Pancreas (tissue), 10 donors: ENCODE measurements at regions not wholly inside any gene's neighbourhood (a gene's known extent, or its start where the extent isn't known, plus 50 kb on each side); places are given as distances from the start of the nearest gene placed in this dataset.

Experiments
- ATAC-seq, 4 donors: fragments of 200-7000 bp; cut with Tn5 transposase; one replicate each; pipeline versions ENCODE4 v1.8.0 to v1.9.1; 2020; ENCODE audit warnings: mild to moderate bottlenecking in 4 of 4, moderate library complexity in 4 of 4
- DNase-seq, 6 donors: peaks; one replicate each; pipeline ENCODE4 v3.0.0-alpha.2; 2020
- FAIRE-seq: peaks from 2 replicates; lab custom pipeline; 2012; peaks lifted over from hg19 to GRCh38; lab: Jason Lieb, UNC
- H3K27ac ChIP-seq, 4 donors: fragments of 200-600 bp; sonication (generic); 1 replicate in 3 of 4; 2 replicates in 1 of 4; pipeline versions ENCODE4 v1.5.0 to v1.8.0; 2020
- H3K27me3 ChIP-seq, 4 donors: fragments of 200-600 bp; one replicate each; pipeline ENCODE4 v1.8.0; 2021
- H3K36me3 ChIP-seq, 3 donors: fragments of 200-600 bp; sonication (generic) in 1 of 3; one replicate each; pipeline versions ENCODE4 v1.5.0 to v1.8.0; 2020 to 2021
- H3K4me1 ChIP-seq, 3 donors: fragments of 200-600 bp; one replicate each; pipeline ENCODE4 v1.8.0; 2021
- H3K4me3 ChIP-seq, 4 donors: fragments of 200-600 bp; sonication (generic) in 2 of 4; one replicate each; pipeline versions ENCODE4 v1.5.0 to v1.8.0; 2020 to 2021
- H3K9me3 ChIP-seq, 4 donors: fragments of 200-600 bp; one replicate each; pipeline ENCODE4 v1.8.0; 2021
- CTCF ChIP-seq, 4 donors: fragments of 200-600 bp; sonication (generic) in 3 of 4; IDR thresholded peaks; one replicate each; pipeline versions ENCODE4 v1.5.0 to v1.8.0; 2021; ENCODE audit warnings: antibody characterized with exemption in 4 of 4
- WGBS, 2 donors: extraction: QIAGEN DNeasy Blood & Tissue Kit; methylation state at CpG; one replicate each; pipeline ENCODE4 v1.1.7; 2013; 5-methylcytosine and 5-hydroxymethylcytosine counted together
- intact Hi-C, 3 donors: fragments of 100-400 bp; cut with DNase I; formaldehyde crosslinking; loops; one replicate each; pipeline versions ENCODE4 v1.11.1 to v1.14.2; 2022
- donor health status: healthy with polysubstance abuse.
- donor health status: DM: no; HTN: no; CAD: no; lungs with moderate emphysema.
- donor health status: DM: no; HTN: no; CAD: no.
- donor health status: control.
- donor health status: control.
- donor health status: Bipolar disorder and iron deficiency.
- donor health status: DM: yes; HTN: yes; CAD: no.
- donor health status: DM: no; HTN: no; CAD: no.
- donor health status: DM: no; HTN: no; CAD: no.
- donor health status: DM: yes; HTN: yes; CAD: no.

DNA sequence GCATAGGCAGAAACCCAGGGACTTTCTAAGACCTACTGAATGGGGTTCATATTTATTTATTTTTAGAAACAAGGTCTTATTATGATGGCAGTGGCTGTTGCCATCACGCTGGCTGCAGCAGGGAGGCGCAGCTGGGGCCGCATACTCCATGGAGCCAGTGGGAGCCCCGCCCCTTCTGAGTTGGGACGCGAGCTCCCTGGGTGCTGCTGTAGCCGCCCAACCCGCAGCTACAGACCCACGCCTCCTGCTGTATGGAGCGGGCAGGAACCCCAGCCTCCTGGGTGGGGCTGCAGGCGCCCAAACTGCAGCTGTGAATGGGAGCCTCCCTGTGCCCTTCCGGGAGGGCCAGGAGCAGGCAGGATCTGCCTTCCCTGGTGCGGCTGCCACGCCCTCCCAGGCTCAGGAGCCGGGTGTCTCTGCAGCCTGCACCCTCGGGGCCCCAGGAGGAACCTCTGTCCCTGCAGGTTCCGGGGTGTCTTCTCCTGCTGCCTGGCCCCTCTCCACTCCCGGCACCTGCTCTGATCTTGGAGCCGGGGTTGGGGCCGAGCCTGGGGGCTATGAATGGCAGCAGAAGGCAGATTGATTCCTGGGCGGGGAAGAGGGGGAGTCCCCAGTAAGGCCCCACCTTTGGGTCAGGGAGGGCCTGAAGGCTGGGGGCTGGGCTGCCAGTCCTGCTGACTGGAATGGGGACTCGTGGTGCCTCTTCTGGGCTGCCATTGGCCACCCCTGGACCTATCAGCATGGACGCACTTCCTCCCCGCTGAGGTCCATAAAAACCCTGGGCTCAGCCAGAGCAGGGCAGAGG, 66.5 kb upstream of the LRRN2 start:
- ATAC-seq (no peak), FAIRE-seq (no peak), DNase-seq (peak in 1 of 6 donors; percentile 45)
- 70 to 76% methylated on average over 24 of the region's 24 CpGs for WGBS, 2 donors
- TF ChIP-seq CTCF (IDR thresholded peaks at IDR 0.05): no peak
- Histone ChIP-seq H3K27ac (no peak overlapping the region), H3K36me3 (no peaks in the 10 kb centered on the region), H3K4me1 (no peaks in the 10 kb centered on the region), H3K4me3 (no peak overlapping the region), H3K27me3 (no peaks in the 10 kb centered on the region), H3K9me3 (no peaks in the 10 kb centered on the region)
- intact Hi-C loops: loop anchor here in 1 of 3 donors (10.0 kb wide), 1 partner anchor 187 kb away; no protein-coding TSS in a partner anchor

DNA sequence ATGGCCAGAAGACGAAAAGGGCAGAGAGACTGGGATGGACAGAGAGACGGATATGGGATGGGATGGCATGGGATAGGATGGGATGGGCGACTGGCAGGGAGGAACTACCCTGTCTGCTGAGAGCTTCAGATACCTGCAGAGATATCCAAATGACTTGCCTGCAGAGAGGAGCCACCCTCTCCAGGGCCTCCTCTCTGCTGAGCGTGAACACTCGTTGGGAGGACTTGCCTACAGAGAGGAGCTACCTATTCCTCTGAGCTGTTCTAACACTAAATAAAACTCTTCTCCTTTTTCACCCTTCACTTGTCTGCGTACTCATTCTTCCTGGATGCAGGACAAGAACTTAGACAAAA, 67.1 kb upstream of the LRRN2 start:
- Histone ChIP-seq H3K27ac (no peak overlapping the region), H3K4me1 (no peaks in the 10 kb centered on the region), H3K9me3 (no peaks in the 10 kb centered on the region), H3K27me3 (no peaks in the 10 kb centered on the region), H3K4me3 (no peak overlapping the region), H3K36me3 (no peaks in the 10 kb centered on the region)
- DNase-seq (no peak), FAIRE-seq (no peak), ATAC-seq (no peak)
- TF ChIP-seq CTCF (IDR thresholded peaks at IDR 0.05): no peak
- WGBS, 2 donors: 70 to 84% methylated on average over 6 of the region's 6 CpGs
- intact Hi-C loops: loop anchor here in 1 of 3 donors (10.0 kb wide), 1 partner anchor 188 kb away; no protein-coding TSS in a partner anchor

- ATAC-seq (no peak), DNase-seq (no peak), FAIRE-seq (no peak)
- Histone ChIP-seq H3K36me3 (no peaks in the 10 kb centered on the region), H3K27me3 (no peaks in the 10 kb centered on the region), H3K4me1 (no peaks in the 10 kb centered on the region), H3K27ac (no peak overlapping the region), H3K4me3 (no peak overlapping the region), H3K9me3 (no peaks in the 10 kb centered on the region)
- intact Hi-C loops: loop anchor here in 1 of 3 donors (10.0 kb wide), 1 partner anchor 190 kb away; no protein-coding TSS in a partner anchor
- WGBS, 2 donors: 68 to 77% methylated on average over 6 of the region's 6 CpGs
- no peak for TF ChIP-seq CTCF (IDR thresholded peaks at IDR 0.05)
These were observed 69.3 kb upstream of the LRRN2 start for GRCh38 chr1:204754821-204755220.

- no peak overlapping the region for H3K4me3 ChIP-seq
- TF ChIP-seq CTCF (IDR thresholded peaks at IDR 0.05): no peak
- no peak for ATAC-seq
- intact Hi-C loops: loop anchor here in 1 of 3 donors (10.0 kb wide), 1 partner anchor 192 kb away; no protein-coding TSS in a partner anchor
- DNase-seq: no peak
- H3K27me3 ChIP-seq: no peaks in the 10 kb centered on the region
- H3K4me1 ChIP-seq: no peaks in the 10 kb centered on the region
- H3K9me3 ChIP-seq: no peaks in the 10 kb centered on the region
- FAIRE-seq: no peak
- no peaks in the 10 kb centered on the region for H3K36me3 ChIP-seq
- H3K27ac ChIP-seq: no peak overlapping the region
- 84 to 90% methylated on average over 7 of the region's 7 CpGs for WGBS, 2 donors
These were observed 70.8 kb upstream of the LRRN2 start for GRCh38 chr1:204756349-204756748.

- H3K9me3 ChIP-seq: no peaks in the 10 kb centered on the region
- DNase-seq (no peak), ATAC-seq (no peak), FAIRE-seq (no peak)
- no peaks in the 10 kb centered on the region for H3K27me3 ChIP-seq
- no peaks in the 10 kb centered on the region for H3K36me3 ChIP-seq
- no peak overlapping the region for H3K27ac ChIP-seq
- 70 to 83% methylated on average over 1 of the region's 1 CpG for WGBS, 2 donors
- intact Hi-C loops: loop anchor here in 1 of 3 donors (10.0 kb wide), 1 partner anchor 192 kb away; no protein-coding TSS in a partner anchor
- H3K4me3 ChIP-seq: no peak overlapping the region
- H3K4me1 ChIP-seq: no peaks in the 10 kb centered on the region
- TF ChIP-seq CTCF (IDR thresholded peaks at IDR 0.05): no peak
These were observed 71.3 kb upstream of the LRRN2 start for GRCh38 chr1:204756811-204757210.
